ENCODE measurements at regions not wholly inside any gene's neighbourhood (a gene's known extent, or its start where the extent isn't known, plus 50 kb on each side); places are given as distances from the start of the nearest gene placed in this dataset.

DNA sequence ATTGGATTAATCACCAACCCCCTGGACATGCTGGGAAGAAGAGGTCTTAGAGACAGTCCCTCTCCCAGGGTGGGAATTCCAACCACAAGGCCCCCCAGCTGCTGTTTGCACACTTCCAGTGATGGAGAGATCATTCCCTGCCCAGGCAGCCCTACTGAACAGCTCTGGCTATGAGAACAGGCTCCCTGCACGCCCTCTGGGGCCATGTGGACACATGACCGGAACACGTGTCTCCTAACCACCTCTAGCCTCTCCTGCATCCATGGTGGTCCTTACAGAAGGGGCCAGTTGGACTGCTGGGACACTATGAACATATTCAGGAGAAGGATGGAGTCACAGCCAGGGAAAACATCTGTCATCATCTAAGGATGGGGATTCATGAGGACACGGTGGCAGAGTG lies 196.2 kb downstream of the MN1 start:
- Histone ChIP-seq H4K91ac (replicated peaks; ENCODE audit: insufficient read length, low read length) (no peak overlapping the region), H2BK120ac (replicated peaks; ENCODE audit: low read depth, low read length) (no peak overlapping the region), H2AFZ (ENCODE audit: low read length) (no peak overlapping the region), H3K4me2 (ENCODE audit: insufficient read depth in 1 of 2, low read depth in 2 of 2, low read length in 2 of 2) (no peak overlapping the region), H3K4ac (replicated peaks; ENCODE audit: insufficient read length, low read depth, low read length) (no peak overlapping the region), H3K4me3 (ENCODE audit: extremely low read depth in 1 of 4, insufficient read depth in 2 of 4, low read depth in 3 of 4, low read length in 4 of 4) (no peak overlapping the region), H3K36me3 (ENCODE audit: control insufficient read depth in 2 of 4, insufficient read depth in 4 of 4, low read length in 3 of 4) (no peaks in the 10 kb centered on the region), H3K14ac (ENCODE audit: insufficient read length) (no peak overlapping the region), H3K79me1 (ENCODE audit: low read depth, low read length) (no peaks in the 10 kb centered on the region), H2BK12ac (ENCODE audit: low read depth, low read length) (no peak overlapping the region), H4K20me1 (replicated peaks in 1 of 2; ENCODE audit: control insufficient read depth in 1 of 2, insufficient read depth in 2 of 2, low read length in 2 of 2) (no peaks in the 10 kb centered on the region), H3K27me3 (replicated peaks in 1 of 4; ENCODE audit: control insufficient read depth in 3 of 4, extremely low read depth in 1 of 4, insufficient read depth in 3 of 4, low read length in 3 of 4) (0 out of 7 replicates have a peak, but pooled peaks cover 0 to 2% (median 0%) of the 10 kb centered on the region in 4 experiments), H3K56ac (replicated peaks; ENCODE audit: insufficient read length, low read depth, low read length) (no peak overlapping the region), H3K9me3 (ENCODE audit: insufficient read depth in 2 of 2, low read depth in 1 of 2, low read length in 1 of 2) (no peaks in the 10 kb centered on the region), H3K9ac (replicated peaks in 1 of 4; ENCODE audit: extremely low read depth in 1 of 4, low read depth in 3 of 4, low read length in 3 of 4) (no peak overlapping the region), H2BK20ac (ENCODE audit: low read length) (no peak overlapping the region; the same call in 1 of the 2 replicates), H3K18ac (ENCODE audit: extremely low read depth, low read length) (no peak overlapping the region), H3K23me2 (ENCODE audit: low read depth, low read length) (no peaks in the 10 kb centered on the region), H4K8ac (ENCODE audit: extremely low read depth, insufficient read depth, low read length) (no peak overlapping the region), H3K23ac (ENCODE audit: insufficient read length) (no peak overlapping the region), H2AK5ac (ENCODE audit: low read depth, low read length) (no peak overlapping the region), H2BK5ac (ENCODE audit: low read depth, low read length) (no peak overlapping the region), H2BK15ac (ENCODE audit: low read length) (no peak overlapping the region), H3K79me2 (ENCODE audit: control insufficient read depth in 1 of 2, insufficient read depth in 2 of 2, low read length in 2 of 2) (no peaks in the 10 kb centered on the region), H3K4me1 (replicated peaks in 1 of 4; ENCODE audit: control insufficient read depth in 3 of 4, insufficient read depth in 4 of 4, low read length in 3 of 4) (peaks cover 0 to 4% (median 2%) of the 10 kb centered on the region in 4 experiments; a peak in 4 of 7 replicates), H4K5ac (ENCODE audit: insufficient read length, low read depth, low read length) (no peak overlapping the region), H3K27ac (ENCODE audit: low read depth, low read length) (no peak overlapping the region)
- TF ChIP-seq SIRT6 (IDR thresholded peaks at IDR 0.05; ENCODE audit: low read length) (no peak), BACH1 (IDR thresholded peaks at IDR 0.05; ENCODE audit: low read length) (no peak), JUN (IDR thresholded peaks at IDR 0.05; ENCODE audit: low read depth, low read length) (no peak), NANOG (IDR thresholded peaks at IDR 0.05; ENCODE audit: insufficient read depth, low read depth, low read length, poor library complexity, severe bottlenecking) (no peak), GABPA (IDR thresholded peaks at IDR 0.05; ENCODE audit: borderline replicate concordance, insufficient read depth, low read length) (no peak), CEBPB (IDR thresholded peaks at IDR 0.05; ENCODE audit: low read depth, low read length) (no peak), SIX5 (IDR thresholded peaks at IDR 0.05; ENCODE audit: low read depth, low read length) (no peak), JUND (IDR thresholded peaks at IDR 0.05; ENCODE audit: low read length) (no peak), RBBP5 (IDR thresholded peaks at IDR 0.05; ENCODE audit: borderline replicate concordance, low read depth, low read length) (no peak), PHF8 (conservative IDR thresholded peaks at IDR 0.05; ENCODE audit: low read depth, low read length) (no peak), EP300 (IDR thresholded peaks at IDR 0.05; ENCODE audit: borderline replicate concordance in 1 of 2, low read depth in 2 of 2, low read length in 2 of 2) (no peak), TBP (IDR thresholded peaks at IDR 0.05; ENCODE audit: low read depth, low read length) (no peak), RAD21 (IDR thresholded peaks at IDR 0.05 in 1 of 2, conservative IDR thresholded peaks at IDR 0.05 in 1 of 2; ENCODE audit: low read depth in 2 of 2, low read length in 2 of 2) (no peak)
- FAIRE-seq (no peak), DNase-seq (ENCODE audit: low read depth in 1 of 2, low spot score in 2 of 2) (no peak)
- WGBS, 2 experiments (ENCODE audit: extremely low coverage in 1 of 2, insufficient coverage in 1 of 2, insufficient read length in 1 of 2, insufficient replicate concordance in 2 of 2, low coverage in 1 of 2, low lambda C conversion rate in 2 of 2, missing lambda C conversion rate in 1 of 2) = 89% methylated on average over 4 of the region's 4 CpGs; no CpG with 5 or more reads in 1 of the 2 experiments
- POLR2A ChIA-PET (ENCODE audit: partially characterized antibody) = interaction anchor here (1.5 kb wide), 1 partner anchor 14 kb away, joined by 3 read pairs; no protein-coding TSS in a partner anchor
- CTCF ChIA-PET (ENCODE audit: partially characterized antibody) = no interaction called here

Measured in H1 (cell line).